ENCODE measurements at regions not wholly inside any gene's neighbourhood (a gene's known extent, or its start where the extent isn't known, plus 50 kb on each side); places are given as distances from the start of the nearest gene placed in this dataset.
"Not testable (repeated sequence)": the region's sequence is repeated elsewhere in the genome, so short reads cannot be mapped to it uniquely, and the experiment has no call there.

- DNase-seq (ENCODE audit: low spot score) = not testable (repeated sequence)
Observed at GRCh38 chr7:49100908-49101740, 176.8 kb downstream of the CDC14C start.

- no peak for DNase-seq (ENCODE audit: low spot score)
Observed at GRCh38 chr7:49102411-49102810, 178.1 kb downstream of the CDC14C start.

GRCh38 chr7:49111706-49112105 lies 187.4 kb downstream of the CDC14C start:
- no peak for DNase-seq (ENCODE audit: low spot score)

GRCh38 chr7:49112222-49112621 lies 187.9 kb downstream of the CDC14C start:
- no peak for DNase-seq (ENCODE audit: low spot score)

GRCh38 chr7:49112647-49113046 lies 188.3 kb downstream of the CDC14C start:
- DNase-seq (ENCODE audit: low spot score) = no peak

- DNase-seq (ENCODE audit: low spot score) = no peak
Observed at GRCh38 chr7:49119706-49120105, 195.4 kb downstream of the CDC14C start.

- no peak for DNase-seq (ENCODE audit: low spot score)
Observed at GRCh38 chr7:49125246-49125645, 200.9 kb downstream of the CDC14C start.

GRCh38 chr7:49127359-49127913 lies 203.1 kb downstream of the CDC14C start:
- no peak for DNase-seq (ENCODE audit: low spot score)

- no peak for DNase-seq (ENCODE audit: low spot score)
Observed at GRCh38 chr7:49137978-49138377, 213.6 kb downstream of the CDC14C start.

- no peak for DNase-seq (ENCODE audit: low spot score)
Observed at GRCh38 chr7:49150486-49150885, 226.1 kb downstream of the CDC14C start.

GRCh38 chr7:49151146-49151545 lies 226.8 kb downstream of the CDC14C start:
- no peak for DNase-seq (ENCODE audit: low spot score)

GRCh38 chr7:49158321-49158720 lies 234.0 kb downstream of the CDC14C start:
- DNase-seq (ENCODE audit: low spot score) = no peak

GRCh38 chr7:49159536-49159935 lies 235.2 kb downstream of the CDC14C start:
- no peak for DNase-seq (ENCODE audit: low spot score)

- no peak for DNase-seq (ENCODE audit: low spot score)
Observed at GRCh38 chr7:49166441-49166840, 242.1 kb downstream of the CDC14C start.

- DNase-seq (ENCODE audit: low spot score) = no peak
Observed at GRCh38 chr7:49172639-49173038, 248.3 kb downstream of the CDC14C start.

- no peak for DNase-seq (ENCODE audit: low spot score)
Observed at GRCh38 chr7:49174396-49174795, 250.0 kb downstream of the CDC14C start.

- DNase-seq (ENCODE audit: low spot score) = no peak
Observed at GRCh38 chr7:49187543-49188268, 263.4 kb downstream of the CDC14C start.

GRCh38 chr7:49228426-49229098 lies 304.2 kb downstream of the CDC14C start:
- DNase-seq (ENCODE audit: low spot score) = no peak

- DNase-seq (ENCODE audit: low spot score) = no peak
Observed at GRCh38 chr7:49229246-49229645, 304.9 kb downstream of the CDC14C start.

GRCh38 chr7:49243521-49243920 lies 319.2 kb downstream of the CDC14C start:
- no peak for DNase-seq (ENCODE audit: low spot score)

- no peak for DNase-seq (ENCODE audit: low spot score)
Observed at GRCh38 chr7:49244543-49244942, 320.2 kb downstream of the CDC14C start.

- DNase-seq (ENCODE audit: low spot score) = no peak
Observed at GRCh38 chr7:49245062-49245461, 320.7 kb downstream of the CDC14C start.

GRCh38 chr7:49247759-49248158 lies 323.4 kb downstream of the CDC14C start:
- no peak for DNase-seq (ENCODE audit: low spot score)

Data from AG08395 (cell line).